Stimulated activated CD4-positive, alpha-beta T cell treated with anti-CD3 and anti-CD28 coated beads, Interleukin-1b, Interleukin-23, amount 100 ng/mL, for 48 hours (primary cell): ENCODE measurements at regions not wholly inside any gene's neighbourhood (a gene's known extent, or its start where the extent isn't known, plus 50 kb on each side); places are given as distances from the start of the nearest gene placed in this dataset.
"Not testable (repeated sequence)": the region's sequence is repeated elsewhere in the genome, so short reads cannot be mapped to it uniquely, and the experiment has no call there.

ENCODE experiments used
- DNase-seq: peaks from one replicate; pipeline ENCODE4 v3.0.0-alpha.2; 2020

GRCh38 chr2:192958615-192959014 lies 763.9 kb upstream of the TMEFF2 start:
- DNase-seq: not testable (repeated sequence)

- no peak for DNase-seq
Observed at GRCh38 chr2:192957425-192957824, 762.7 kb upstream of the TMEFF2 start.

GRCh38 chr2:192953116-192953515 lies 758.4 kb upstream of the TMEFF2 start:
- DNase-seq: no peak

GRCh38 chr2:192952245-192952644 lies 757.5 kb upstream of the TMEFF2 start:
- DNase-seq: no peak

GRCh38 chr2:192948316-192948715 lies 753.6 kb upstream of the TMEFF2 start:
- no peak for DNase-seq

GRCh38 chr2:192947352-192947751 lies 752.6 kb upstream of the TMEFF2 start:
- DNase-seq: no peak

- DNase-seq: no peak
Observed at GRCh38 chr2:192940767-192941166, 746.0 kb upstream of the TMEFF2 start.

GRCh38 chr2:192932376-192932775 lies 737.6 kb upstream of the TMEFF2 start:
- no peak for DNase-seq

- not testable (repeated sequence) for DNase-seq
Observed at GRCh38 chr2:192921631-192922030, 726.9 kb upstream of the TMEFF2 start.

GRCh38 chr2:192901446-192901845 lies 706.7 kb upstream of the TMEFF2 start:
- DNase-seq: no peak

GRCh38 chr2:192899466-192899865 lies 704.7 kb upstream of the TMEFF2 start:
- no peak for DNase-seq

GRCh38 chr2:192893976-192894375 lies 699.2 kb upstream of the TMEFF2 start:
- not testable (repeated sequence) for DNase-seq

GRCh38 chr2:192888109-192888508 lies 693.4 kb upstream of the TMEFF2 start:
- no peak for DNase-seq

GRCh38 chr2:192887337-192887736 lies 692.6 kb upstream of the TMEFF2 start:
- no peak for DNase-seq

GRCh38 chr2:192886636-192887035 lies 691.9 kb upstream of the TMEFF2 start:
- no peak for DNase-seq

GRCh38 chr2:192885569-192886160 lies 690.9 kb upstream of the TMEFF2 start:
- no peak for DNase-seq

GRCh38 chr2:192877159-192877558 lies 682.4 kb upstream of the TMEFF2 start:
- DNase-seq: no peak

- DNase-seq: no peak
Observed at GRCh38 chr2:192876698-192877097, 682.0 kb upstream of the TMEFF2 start.

GRCh38 chr2:192854706-192855105 lies 660.0 kb upstream of the TMEFF2 start:
- DNase-seq: no peak

- no peak for DNase-seq
Observed at GRCh38 chr2:192854031-192854430, 659.3 kb upstream of the TMEFF2 start.

- DNase-seq: no peak
Observed at GRCh38 chr2:192828947-192829346, 634.2 kb upstream of the TMEFF2 start.

GRCh38 chr2:192828175-192828574 lies 633.4 kb upstream of the TMEFF2 start:
- DNase-seq: no peak

- no peak for DNase-seq
Observed at GRCh38 chr2:192827735-192828134, 633.0 kb upstream of the TMEFF2 start.

GRCh38 chr2:192814376-192814775 lies 619.6 kb upstream of the TMEFF2 start:
- no peak for DNase-seq

- DNase-seq: no peak
Observed at GRCh38 chr2:192813341-192813740, 618.6 kb upstream of the TMEFF2 start.

GRCh38 chr2:192809173-192809572 lies 614.4 kb upstream of the TMEFF2 start:
- DNase-seq: no peak
